Pancreas (tissue), 10 donors: ENCODE measurements at regions not wholly inside any gene's neighbourhood (a gene's known extent, or its start where the extent isn't known, plus 50 kb on each side); places are given as distances from the start of the nearest gene placed in this dataset.
"Not testable (repeated sequence)": the region's sequence is repeated elsewhere in the genome, so short reads cannot be mapped to it uniquely, and the experiment has no call there.

Experiments
- ATAC-seq, 4 donors: fragments of 200-7000 bp; cut with Tn5 transposase; one replicate each; pipeline versions ENCODE4 v1.8.0 to v1.9.1; 2020; ENCODE audit warnings: mild to moderate bottlenecking in 4 of 4, moderate library complexity in 4 of 4
- DNase-seq, 6 donors: peaks; one replicate each; pipeline ENCODE4 v3.0.0-alpha.2; 2020
- FAIRE-seq: peaks from 2 replicates; lab custom pipeline; 2012; peaks lifted over from hg19 to GRCh38; lab: Jason Lieb, UNC
- H3K27ac ChIP-seq, 4 donors: fragments of 200-600 bp; sonication (generic); 1 replicate in 3 of 4; 2 replicates in 1 of 4; pipeline versions ENCODE4 v1.5.0 to v1.8.0; 2020
- H3K27me3 ChIP-seq, 4 donors: fragments of 200-600 bp; one replicate each; pipeline ENCODE4 v1.8.0; 2021
- H3K36me3 ChIP-seq, 3 donors: fragments of 200-600 bp; sonication (generic) in 1 of 3; one replicate each; pipeline versions ENCODE4 v1.5.0 to v1.8.0; 2020 to 2021
- H3K4me1 ChIP-seq, 3 donors: fragments of 200-600 bp; one replicate each; pipeline ENCODE4 v1.8.0; 2021
- H3K4me3 ChIP-seq, 4 donors: fragments of 200-600 bp; sonication (generic) in 2 of 4; one replicate each; pipeline versions ENCODE4 v1.5.0 to v1.8.0; 2020 to 2021
- H3K9me3 ChIP-seq, 4 donors: fragments of 200-600 bp; one replicate each; pipeline ENCODE4 v1.8.0; 2021
- CTCF ChIP-seq, 4 donors: fragments of 200-600 bp; sonication (generic) in 3 of 4; IDR thresholded peaks; one replicate each; pipeline versions ENCODE4 v1.5.0 to v1.8.0; 2021; ENCODE audit warnings: antibody characterized with exemption in 4 of 4
- WGBS, 2 donors: extraction: QIAGEN DNeasy Blood & Tissue Kit; methylation state at CpG; one replicate each; pipeline ENCODE4 v1.1.7; 2013; 5-methylcytosine and 5-hydroxymethylcytosine counted together
- intact Hi-C, 3 donors: fragments of 100-400 bp; cut with DNase I; formaldehyde crosslinking; loops; one replicate each; pipeline versions ENCODE4 v1.11.1 to v1.14.2; 2022
- donor health status: healthy with polysubstance abuse.
- donor health status: DM: no; HTN: no; CAD: no; lungs with moderate emphysema.
- donor health status: DM: no; HTN: no; CAD: no.
- donor health status: control.
- donor health status: control.
- donor health status: Bipolar disorder and iron deficiency.
- donor health status: DM: yes; HTN: yes; CAD: no.
- donor health status: DM: no; HTN: no; CAD: no.
- donor health status: DM: no; HTN: no; CAD: no.
- donor health status: DM: yes; HTN: yes; CAD: no.

GRCh38 chr9:93771276-93771675 is 183.9 kb downstream of the BARX1 start:
- Histone ChIP-seq H3K27me3 (no peaks in the 10 kb centered on the region), H3K36me3 (no peaks in the 10 kb centered on the region), H3K9me3 (no peaks in the 10 kb centered on the region), H3K4me1 (no peaks in the 10 kb centered on the region), H3K27ac (no peak overlapping the region), H3K4me3 (no peak overlapping the region)
- FAIRE-seq (no peak), DNase-seq (no peak), ATAC-seq (no peak)
- no peak for TF ChIP-seq CTCF (IDR thresholded peaks at IDR 0.05)
- intact Hi-C loops = no loop called here
- WGBS, 2 donors = 55 to 59% methylated on average over 1 of the region's 1 CpG

DNA sequence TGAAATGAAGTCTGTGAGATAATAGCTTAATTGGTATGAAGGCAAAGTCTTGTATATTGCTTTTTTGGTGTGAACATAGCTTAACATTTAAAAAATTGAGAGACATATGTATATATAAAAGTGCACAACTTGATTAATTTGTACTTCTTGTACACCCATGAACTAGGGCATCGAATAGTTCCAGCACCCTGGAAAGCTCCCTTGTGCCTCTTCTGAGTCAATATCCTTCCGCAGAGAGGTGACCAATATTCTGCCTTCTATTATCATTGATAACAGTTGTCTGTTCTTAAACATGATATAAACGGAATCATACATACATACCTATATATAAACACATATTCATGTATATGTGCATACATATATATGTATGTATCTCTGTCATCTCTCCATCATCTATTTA is 185.4 kb downstream of the PHF2 start:
- Histone ChIP-seq H3K27me3 (peaks cover 0 to 3% (median 0%) of the 10 kb centered on the region in 4 donors), H3K4me3 (no peak overlapping the region), H3K27ac (no peak overlapping the region), H3K9me3 (no peaks in the 10 kb centered on the region), H3K4me1 (no peaks in the 10 kb centered on the region), H3K36me3 (no peaks in the 10 kb centered on the region)
- ATAC-seq (no peak), FAIRE-seq (no peak), DNase-seq (no peak)
- 50 to 58% methylated on average over 3 of the region's 3 CpGs for WGBS, 2 donors
- intact Hi-C loops = no loop called here
- TF ChIP-seq CTCF (IDR thresholded peaks at IDR 0.05) = no peak

DNA sequence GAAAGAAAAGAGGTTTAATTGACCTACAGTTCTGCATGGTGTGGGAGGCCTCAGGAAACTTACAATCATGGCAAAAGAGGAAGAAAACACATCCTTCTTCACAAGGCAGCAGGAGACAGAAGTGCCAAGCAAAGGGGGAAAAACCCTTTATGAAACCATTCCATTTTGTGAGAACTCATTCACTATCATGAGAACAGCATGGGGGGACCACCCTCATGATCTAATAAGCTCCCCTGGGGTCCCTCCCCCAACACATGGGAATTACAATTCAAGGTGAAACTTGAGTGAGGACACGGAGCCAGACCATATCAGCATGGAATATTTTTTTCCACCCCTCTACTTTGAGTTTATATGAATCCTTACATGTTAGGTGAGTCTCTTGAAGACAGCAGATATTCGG is 173.7 kb downstream of the PHF2 start:
- H3K9me3 ChIP-seq = peaks cover 0 to 8% (median 3%) of the 10 kb centered on the region in 4 donors
- H3K4me3 ChIP-seq = no peak overlapping the region
- H3K36me3 ChIP-seq = no peaks in the 10 kb centered on the region
- DNase-seq (no peak), ATAC-seq (no peak), FAIRE-seq (no peak)
- no peak overlapping the region for H3K27ac ChIP-seq
- no peak for TF ChIP-seq CTCF (IDR thresholded peaks at IDR 0.05)
- WGBS, 2 donors = 39 to 49% methylated on average over 2 of the region's 2 CpGs
- intact Hi-C loops = no loop called here
- H3K27me3 ChIP-seq = no peaks in the 10 kb centered on the region
- no peaks in the 10 kb centered on the region for H3K4me1 ChIP-seq

- ATAC-seq, intact Hi-C loops, H3K27me3 ChIP-seq, H3K9me3 ChIP-seq, H3K4me3 ChIP-seq, H3K4me1 ChIP-seq, H3K36me3 ChIP-seq, FAIRE-seq, H3K27ac ChIP-seq, DNase-seq: not testable (repeated sequence)
- WGBS, 2 donors = 91 to 92% methylated on average over 1 of the region's 1 CpG
These were observed 172.4 kb downstream of the PHF2 start for GRCh38 chr9:93748827-93749226.

DNA sequence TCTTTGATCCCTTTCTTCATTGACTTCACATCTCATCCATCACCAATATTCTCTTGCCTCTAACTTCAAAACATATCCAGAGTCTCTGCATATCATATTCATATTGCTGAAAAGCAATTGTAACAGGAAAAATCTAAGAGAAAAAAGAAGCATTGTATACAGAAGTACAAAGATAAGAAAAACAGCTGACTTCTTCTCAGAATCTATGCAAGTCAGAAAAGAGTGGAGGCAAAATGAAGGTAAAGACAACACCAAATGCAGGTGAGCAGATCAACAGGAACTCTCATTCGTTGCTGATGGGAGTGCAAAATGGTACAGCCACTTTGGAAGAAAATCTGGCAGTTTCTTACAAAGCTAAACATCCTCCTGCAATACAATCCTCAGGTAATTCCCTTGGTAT is 155.6 kb downstream of the PHF2 start:
- WGBS, 2 donors = 28 to 46% methylated on average over 1 of the region's 1 CpG
- ATAC-seq (no peak), FAIRE-seq (no peak), DNase-seq (no peak)
- Histone ChIP-seq H3K4me3 (no peak overlapping the region), H3K36me3 (no peaks in the 10 kb centered on the region), H3K27ac (no peak overlapping the region), H3K27me3 (no peaks in the 10 kb centered on the region), H3K9me3 (no peaks in the 10 kb centered on the region), H3K4me1 (no peaks in the 10 kb centered on the region)
- intact Hi-C loops = no loop called here
- TF ChIP-seq CTCF (IDR thresholded peaks at IDR 0.05) = no peak

DNA sequence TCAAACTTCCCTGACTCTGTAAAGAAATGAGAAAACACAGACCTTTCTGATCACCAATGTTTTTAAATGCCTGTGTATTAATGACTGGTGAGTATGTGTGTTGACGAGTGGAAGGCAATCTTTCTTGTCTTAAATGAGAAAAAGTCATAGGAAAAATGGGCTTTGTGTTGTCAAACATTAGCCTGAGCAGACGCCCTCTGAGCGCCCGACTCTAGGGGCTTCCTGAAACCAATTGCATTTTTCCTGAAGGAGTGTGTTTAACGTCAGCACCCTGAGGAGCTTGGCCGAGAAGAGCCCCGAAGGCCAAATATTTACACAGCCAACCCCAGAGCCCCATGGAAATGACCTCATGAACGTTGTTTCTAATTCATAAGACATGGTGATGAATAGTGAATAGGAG is 154.3 kb downstream of the PHF2 start:
- Histone ChIP-seq H3K27ac (no peak overlapping the region), H3K9me3 (no peaks in the 10 kb centered on the region), H3K36me3 (no peaks in the 10 kb centered on the region), H3K4me1 (no peaks in the 10 kb centered on the region), H3K4me3 (no peak overlapping the region), H3K27me3 (no peaks in the 10 kb centered on the region)
- FAIRE-seq (no peak), ATAC-seq (no peak), DNase-seq (no peak)
- intact Hi-C loops = no loop called here
- 9 to 15% methylated on average over 8 of the region's 8 CpGs for WGBS, 2 donors
- no peak for TF ChIP-seq CTCF (IDR thresholded peaks at IDR 0.05)
